Spleen (tissue), 11 donors: ENCODE measurements at regions not wholly inside any gene's neighbourhood (a gene's known extent, or its start where the extent isn't known, plus 50 kb on each side); places are given as distances from the start of the nearest gene placed in this dataset.

Experiments
- DNase-seq: peaks from one replicate; pipeline ENCODE4 v3.0.0-alpha.2; 2020
- H3K27ac ChIP-seq, 8 donors: fragments of 200-600 bp; sonication (generic) in 7 of 8; 1 replicate in 4 of 8; 2 replicates in 4 of 8; pipeline versions ENCODE4 v1.5.0 to v1.8.0; 2016 to 2021; ENCODE audit warnings: inconsistent platforms in 4 of 8, mild to moderate bottlenecking in 4 of 8, moderate library complexity in 1 of 8
- H3K27me3 ChIP-seq, 7 donors: fragments of 200-600 bp; sonication (generic) in 6 of 7; replicated peaks in 1 of 7; 1 replicate in 4 of 7; 2 replicates in 3 of 7; pipeline versions ENCODE4 v1.5.0 to v1.8.0; 2016 to 2021; ENCODE audit warnings: inconsistent platforms in 3 of 7, mild to moderate bottlenecking in 1 of 7
- H3K36me3 ChIP-seq, 6 donors: fragments of 200-600 bp; sonication (generic) in 5 of 6; 1 replicate in 4 of 6; 2 replicates in 2 of 6; pipeline versions ENCODE4 v1.5.0 to v1.8.0; 2016 to 2021; ENCODE audit warnings: inconsistent platforms in 2 of 6
- H3K4me1 ChIP-seq, 6 donors: fragments of 200-600 bp; sonication (generic) in 5 of 6; 1 replicate in 3 of 6; 2 replicates in 3 of 6; pipeline versions ENCODE4 v1.5.0 to v1.8.0; 2016 to 2021; ENCODE audit warnings: inconsistent platforms in 3 of 6
- H3K4me3 ChIP-seq, 8 donors: fragments of 200-600 bp; sonication (generic) in 7 of 8; 1 replicate in 4 of 8; 2 replicates in 4 of 8; pipeline versions ENCODE4 v1.5.0 to v1.8.0; 2016 to 2021; ENCODE audit warnings: inconsistent platforms in 4 of 8, mild to moderate bottlenecking in 4 of 8, moderate library complexity in 2 of 8
- H3K9me3 ChIP-seq, 8 donors: fragments of 200-600 bp; sonication (generic) in 7 of 8; 1 replicate in 4 of 8; 2 replicates in 4 of 8; pipeline versions ENCODE4 v1.5.0 to v1.8.0; 2016 to 2021; ENCODE audit warnings: inconsistent platforms in 4 of 8
- POLR2A ChIP-seq, 3 donors: fragments of 450-650 bp; IDR thresholded peaks; one replicate each; pipeline ENCODE4 v1.5.1; 2017; ENCODE audit warnings: antibody characterized with exemption in 3 of 3, mild to moderate bottlenecking in 1 of 3
- POLR2AphosphoS5 ChIP-seq, 3 donors: sonication (generic); formaldehyde crosslinking; IDR thresholded peaks; one replicate each; pipeline ENCODE4 v1.5.1; 2017; ENCODE audit warnings: antibody characterized with exemption in 3 of 3
- WGBS, 5 donors: extraction: QIAGEN DNeasy Blood & Tissue Kit in 3 of 5; methylation state at CpG; one replicate each; pipeline versions ENCODE4 v1.1.5 to v1.1.7; 2013 to 2018; 5-methylcytosine and 5-hydroxymethylcytosine counted together
- intact Hi-C: fragments of 100-400 bp; cut with DNase I; formaldehyde crosslinking; loops from one replicate; pipeline ENCODE4 v1.15.0; 2023; ENCODE audit warnings: low total_unique reads
- TF ChIP-seq, protein P1 (sequence below), 11 experiments: fragments of 200-600 bp in 7 of 11; fragments of 450-650 bp in 4 of 11; sonication (generic) in 4 of 11; IDR thresholded peaks in 8 of 11; conservative IDR thresholded peaks in 3 of 11; 1 replicate in 7 of 11; 2 replicates in 4 of 11; pipeline versions ENCODE4 v1.4.0 to v1.8.0; 2016 to 2021; ENCODE audit warnings: antibody characterized with exemption in 11 of 11, inconsistent platforms in 4 of 11, mild to moderate bottlenecking in 1 of 11
- donor health status: healthy with polysubstance abuse.
- donor health status: DM: no; HTN: no; CAD: no; lungs with moderate emphysema.
- donor health status: DM: no; HTN: no; CAD: no.
- donor health status: Bipolar disorder and iron deficiency.
- donor health status: healthy.
- donor health status: DM: no; HTN: no; CAD: no.
- donor health status: DM: yes; HTN: yes; CAD: no.

- no peak overlapping the region for H3K27ac ChIP-seq
- intact Hi-C loops = no loop called here
- no peak for DNase-seq
- H3K27me3 ChIP-seq = no peaks in the 10 kb centered on the region
- no peaks in the 10 kb centered on the region for H3K4me1 ChIP-seq
- no peak overlapping the region for H3K4me3 ChIP-seq
- no peaks in the 10 kb centered on the region for H3K36me3 ChIP-seq
- TF ChIP-seq, protein P1, sequence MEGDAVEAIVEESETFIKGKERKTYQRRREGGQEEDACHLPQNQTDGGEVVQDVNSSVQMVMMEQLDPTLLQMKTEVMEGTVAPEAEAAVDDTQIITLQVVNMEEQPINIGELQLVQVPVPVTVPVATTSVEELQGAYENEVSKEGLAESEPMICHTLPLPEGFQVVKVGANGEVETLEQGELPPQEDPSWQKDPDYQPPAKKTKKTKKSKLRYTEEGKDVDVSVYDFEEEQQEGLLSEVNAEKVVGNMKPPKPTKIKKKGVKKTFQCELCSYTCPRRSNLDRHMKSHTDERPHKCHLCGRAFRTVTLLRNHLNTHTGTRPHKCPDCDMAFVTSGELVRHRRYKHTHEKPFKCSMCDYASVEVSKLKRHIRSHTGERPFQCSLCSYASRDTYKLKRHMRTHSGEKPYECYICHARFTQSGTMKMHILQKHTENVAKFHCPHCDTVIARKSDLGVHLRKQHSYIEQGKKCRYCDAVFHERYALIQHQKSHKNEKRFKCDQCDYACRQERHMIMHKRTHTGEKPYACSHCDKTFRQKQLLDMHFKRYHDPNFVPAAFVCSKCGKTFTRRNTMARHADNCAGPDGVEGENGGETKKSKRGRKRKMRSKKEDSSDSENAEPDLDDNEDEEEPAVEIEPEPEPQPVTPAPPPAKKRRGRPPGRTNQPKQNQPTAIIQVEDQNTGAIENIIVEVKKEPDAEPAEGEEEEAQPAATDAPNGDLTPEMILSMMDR (IDR thresholded peaks at IDR 0.05 in 8 of 11, conservative IDR thresholded peaks at IDR 0.05 in 3 of 11) = no peak
- no peak for TF ChIP-seq POLR2AphosphoS5 (IDR thresholded peaks at IDR 0.05)
- TF ChIP-seq POLR2A (IDR thresholded peaks at IDR 0.05) = no peak
- peaks cover 0 to 43% (median 35%) of the 10 kb centered on the region in 8 donors for H3K9me3 ChIP-seq
These were observed 577.4 kb downstream of the CBLN2 start for GRCh38 chr18:71966791-71967190.

DNA sequence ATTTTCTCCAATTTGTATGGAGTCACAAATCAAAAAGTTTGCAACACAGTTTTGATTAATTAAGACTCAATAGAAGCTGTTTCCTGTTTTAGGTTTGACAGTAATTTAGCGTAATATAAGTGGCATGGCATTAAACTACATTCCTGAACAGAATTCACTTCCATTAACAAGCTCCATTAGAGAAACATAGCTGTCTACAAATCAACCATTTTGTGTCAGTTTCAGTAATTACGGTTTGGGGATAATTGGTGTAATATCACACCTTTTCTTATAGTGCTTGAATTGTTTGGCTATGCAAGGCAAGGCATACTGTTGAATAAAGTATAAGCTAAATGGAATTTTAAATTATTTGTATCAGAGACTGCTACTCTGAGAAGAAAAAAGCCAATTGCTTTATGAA, 585.5 kb downstream of the CBLN2 start:
- no peak for TF ChIP-seq POLR2A (IDR thresholded peaks at IDR 0.05)
- TF ChIP-seq POLR2AphosphoS5 (IDR thresholded peaks at IDR 0.05) = no peak
- TF ChIP-seq, protein P1 (IDR thresholded peaks at IDR 0.05 in 8 of 11, conservative IDR thresholded peaks at IDR 0.05 in 3 of 11) = no peak
- 63 to 73% (median 67%) methylated on average over 2 of the region's 2 CpGs for WGBS, 5 donors
- Histone ChIP-seq H3K27me3 (no peaks in the 10 kb centered on the region), H3K4me3 (no peak overlapping the region), H3K27ac (no peak overlapping the region), H3K4me1 (no peaks in the 10 kb centered on the region), H3K9me3 (peaks cover 0 to 13% (median 4%) of the 10 kb centered on the region in 8 donors), H3K36me3 (no peaks in the 10 kb centered on the region)
- DNase-seq = no peak
- intact Hi-C loops = no loop called here

GRCh38 chr18:71951001-71951400, 593.1 kb downstream of the CBLN2 start:
- Histone ChIP-seq H3K27ac (no peak overlapping the region), H3K4me1 (no peaks in the 10 kb centered on the region), H3K36me3 (no peaks in the 10 kb centered on the region), H3K4me3 (no peak overlapping the region), H3K27me3 (no peaks in the 10 kb centered on the region), H3K9me3 (peaks cover 0 to 8% (median 0%) of the 10 kb centered on the region in 8 donors)
- no peak for DNase-seq
- TF ChIP-seq POLR2A (IDR thresholded peaks at IDR 0.05) = no peak
- TF ChIP-seq, protein P1 (IDR thresholded peaks at IDR 0.05 in 8 of 11, conservative IDR thresholded peaks at IDR 0.05 in 3 of 11) = no peak
- TF ChIP-seq POLR2AphosphoS5 (IDR thresholded peaks at IDR 0.05) = no peak
- WGBS, 5 donors = 76 to 86% (median 81%) methylated on average over 6 of the region's 6 CpGs
- intact Hi-C loops = no loop called here

- no peaks in the 10 kb centered on the region for H3K9me3 ChIP-seq
- H3K27me3 ChIP-seq = no peaks in the 10 kb centered on the region
- no peak for DNase-seq
- H3K27ac ChIP-seq = no peak overlapping the region
- intact Hi-C loops = no loop called here
- TF ChIP-seq, protein P1 (IDR thresholded peaks at IDR 0.05 in 8 of 11, conservative IDR thresholded peaks at IDR 0.05 in 3 of 11) = no peak
- no peak for TF ChIP-seq POLR2A (IDR thresholded peaks at IDR 0.05)
- TF ChIP-seq POLR2AphosphoS5 (IDR thresholded peaks at IDR 0.05) = no peak
- whole genome bisulfite sequencing, 5 donors = 48 to 71% (median 62%) methylated on average over 1 of the region's 1 CpG
- no peaks in the 10 kb centered on the region for H3K4me1 ChIP-seq
- no peak overlapping the region for H3K4me3 ChIP-seq
- no peaks in the 10 kb centered on the region for H3K36me3 ChIP-seq
These were observed 601.7 kb downstream of the CBLN2 start for GRCh38 chr18:71942433-71942832.
